Suppressor macrophage (primary cell): ENCODE measurements at regions not wholly inside any gene's neighbourhood (a gene's known extent, or its start where the extent isn't known, plus 50 kb on each side); places are given as distances from the start of the nearest gene placed in this dataset.
"Not testable (repeated sequence)": the region's sequence is repeated elsewhere in the genome, so short reads cannot be mapped to it uniquely, and the experiment has no call there.

Experiments used
- DNase-seq, 4 experiments: peaks; one replicate each; pipeline ENCODE4 v3.0.0-alpha.2; 2020 to 2022

GRCh38 chr3:74041068-74041675 lies 416.4 kb upstream of the PDZRN3 start:
- no peak for DNase-seq

- DNase-seq, result no peak
Observed at GRCh38 chr3:74039105-74039504, 414.4 kb upstream of the PDZRN3 start.

GRCh38 chr3:74036568-74036967 lies 411.8 kb upstream of the PDZRN3 start:
- DNase-seq, result no peak

- no peak for DNase-seq
Observed at GRCh38 chr3:74036102-74036501, 411.4 kb upstream of the PDZRN3 start.

- no peak for DNase-seq
Observed at GRCh38 chr3:74033806-74034205, 409.1 kb upstream of the PDZRN3 start.

GRCh38 chr3:74033381-74033780 lies 408.6 kb upstream of the PDZRN3 start:
- no peak for DNase-seq

GRCh38 chr3:74027121-74027520 lies 402.4 kb upstream of the PDZRN3 start:
- no peak for DNase-seq

GRCh38 chr3:74023395-74023794 lies 398.7 kb upstream of the PDZRN3 start:
- no peak for DNase-seq

- no peak for DNase-seq
Observed at GRCh38 chr3:74021449-74021848, 396.7 kb upstream of the PDZRN3 start.

GRCh38 chr3:74009961-74010844 lies 385.5 kb upstream of the PDZRN3 start:
- DNase-seq, result no peak

GRCh38 chr3:74004386-74004785 lies 379.6 kb upstream of the PDZRN3 start:
- no peak for DNase-seq

GRCh38 chr3:74003734-74004133 lies 379.0 kb upstream of the PDZRN3 start:
- no peak for DNase-seq

GRCh38 chr3:74001436-74001835 lies 376.7 kb upstream of the PDZRN3 start:
- DNase-seq, result no peak

GRCh38 chr3:74000725-74001124 lies 376.0 kb upstream of the PDZRN3 start:
- DNase-seq, result no peak

GRCh38 chr3:73999501-73999900 lies 374.8 kb upstream of the PDZRN3 start:
- no peak for DNase-seq

GRCh38 chr3:73990691-73991090 lies 365.9 kb upstream of the PDZRN3 start:
- not testable (repeated sequence) for DNase-seq

GRCh38 chr3:73966733-73967132 lies 342.0 kb upstream of the PDZRN3 start:
- DNase-seq, result no peak

GRCh38 chr3:73964818-73965217 lies 340.1 kb upstream of the PDZRN3 start:
- no peak for DNase-seq

GRCh38 chr3:73955494-73956070 lies 330.8 kb upstream of the PDZRN3 start:
- DNase-seq, result no peak

- DNase-seq, result no peak
Observed at GRCh38 chr3:73954506-73954905, 329.8 kb upstream of the PDZRN3 start.

GRCh38 chr3:73952781-73953180 lies 328.0 kb upstream of the PDZRN3 start:
- no peak for DNase-seq

GRCh38 chr3:73950865-73951558 lies 326.3 kb upstream of the PDZRN3 start:
- no peak for DNase-seq

GRCh38 chr3:73945541-73945940 lies 320.8 kb upstream of the PDZRN3 start:
- DNase-seq, result no peak
